ENCODE measurements at regions not wholly inside any gene's neighbourhood (a gene's known extent, or its start where the extent isn't known, plus 50 kb on each side); places are given as distances from the start of the nearest gene placed in this dataset.

- H3K4me3 Mint-ChIP-seq = no peak overlapping the region
- no peak for DNase-seq (ENCODE audit: low spot score)
- no peaks in the 10 kb centered on the region for H3K36me3 Mint-ChIP-seq (ENCODE audit: low read depth)
- H3K27me3 Mint-ChIP-seq (ENCODE audit: low read depth) = peaks cover 25% of the 10 kb centered on the region
- peaks cover 17% of the 10 kb centered on the region for H3K9me3 Mint-ChIP-seq
- no peak overlapping the region for H3K27ac Mint-ChIP-seq
- H3K4me1 Mint-ChIP-seq (ENCODE audit: low read depth) = no peaks in the 10 kb centered on the region
Observed at GRCh38 chr11:112440518-112440917, 179.9 kb upstream of the PLET1 start.

- Mint-ChIP-seq H3K9me3 (peaks cover 8% of the 10 kb centered on the region), H3K4me3 (no peak overlapping the region), H3K27ac (no peak overlapping the region), H3K36me3 (ENCODE audit: low read depth) (no peaks in the 10 kb centered on the region), H3K4me1 (ENCODE audit: low read depth) (no peaks in the 10 kb centered on the region), H3K27me3 (ENCODE audit: low read depth) (peaks cover 13% of the 10 kb centered on the region)
- DNase-seq (ENCODE audit: low spot score) = no peak
Observed at GRCh38 chr11:112448168-112448567, 187.5 kb upstream of the PLET1 start.

- H3K4me3 Mint-ChIP-seq = no peak overlapping the region
- no peak overlapping the region for H3K27ac Mint-ChIP-seq
- peaks cover 13% of the 10 kb centered on the region for H3K27me3 Mint-ChIP-seq (ENCODE audit: low read depth)
- H3K9me3 Mint-ChIP-seq = peaks cover 8% of the 10 kb centered on the region
- no peaks in the 10 kb centered on the region for H3K36me3 Mint-ChIP-seq (ENCODE audit: low read depth)
- no peak for DNase-seq (ENCODE audit: low spot score)
- H3K4me1 Mint-ChIP-seq (ENCODE audit: low read depth) = no peaks in the 10 kb centered on the region
Observed at GRCh38 chr11:112448806-112449205, 188.1 kb upstream of the PLET1 start.

- H3K4me3 Mint-ChIP-seq = no peak overlapping the region
- DNase-seq (ENCODE audit: low spot score) = no peak
- peaks cover 10% of the 10 kb centered on the region for H3K27me3 Mint-ChIP-seq (ENCODE audit: low read depth)
- peaks cover 5% of the 10 kb centered on the region for H3K4me1 Mint-ChIP-seq (ENCODE audit: low read depth)
- no peak overlapping the region for H3K27ac Mint-ChIP-seq
- no peaks in the 10 kb centered on the region for H3K9me3 Mint-ChIP-seq
- H3K36me3 Mint-ChIP-seq (ENCODE audit: low read depth) = no peaks in the 10 kb centered on the region
Observed at GRCh38 chr11:112451250-112451649, 190.6 kb upstream of the PLET1 start.

- Mint-ChIP-seq H3K36me3 (ENCODE audit: low read depth) (no peaks in the 10 kb centered on the region), H3K4me3 (no peak overlapping the region), H3K4me1 (ENCODE audit: low read depth) (peaks cover 5% of the 10 kb centered on the region), H3K27ac (no peak overlapping the region), H3K27me3 (ENCODE audit: low read depth) (peaks cover 8% of the 10 kb centered on the region), H3K9me3 (no peaks in the 10 kb centered on the region)
- DNase-seq (ENCODE audit: low spot score) = peak; percentile 10
Observed at GRCh38 chr11:112453601-112454577, 193.2 kb upstream of the PLET1 start.

GRCh38 chr11:112454841-112455240 lies 194.2 kb upstream of the PLET1 start:
- Mint-ChIP-seq H3K27me3 (ENCODE audit: low read depth) (peaks cover 3% of the 10 kb centered on the region), H3K4me1 (ENCODE audit: low read depth) (peaks cover 6% of the 10 kb centered on the region), H3K36me3 (ENCODE audit: low read depth) (no peaks in the 10 kb centered on the region), H3K9me3 (no peaks in the 10 kb centered on the region), H3K27ac (no peak overlapping the region), H3K4me3 (no peak overlapping the region)
- DNase-seq (ENCODE audit: low spot score) = no peak

- no peak for DNase-seq (ENCODE audit: low spot score)
- H3K4me1 Mint-ChIP-seq (ENCODE audit: low read depth) = peaks cover 6% of the 10 kb centered on the region
- H3K9me3 Mint-ChIP-seq = no peaks in the 10 kb centered on the region
- H3K4me3 Mint-ChIP-seq = no peak overlapping the region
- no peaks in the 10 kb centered on the region for H3K27me3 Mint-ChIP-seq (ENCODE audit: low read depth)
- no peak overlapping the region for H3K27ac Mint-ChIP-seq
- no peaks in the 10 kb centered on the region for H3K36me3 Mint-ChIP-seq (ENCODE audit: low read depth)
Observed at GRCh38 chr11:112455791-112456190, 195.1 kb upstream of the PLET1 start.

- no peak for DNase-seq (ENCODE audit: low spot score)
- no peaks in the 10 kb centered on the region for H3K9me3 Mint-ChIP-seq
- H3K4me3 Mint-ChIP-seq = no peak overlapping the region
Observed at GRCh38 chr11:112457532-112457931, 196.9 kb upstream of the PLET1 start.

GRCh38 chr11:112459001-112459400 lies 198.3 kb upstream of the PLET1 start:
- Mint-ChIP-seq H3K36me3 (ENCODE audit: low read depth) (no peaks in the 10 kb centered on the region), H3K27ac (no peak overlapping the region), H3K9me3 (no peaks in the 10 kb centered on the region), H3K4me1 (ENCODE audit: low read depth) (peaks cover 6% of the 10 kb centered on the region), H3K4me3 (no peak overlapping the region), H3K27me3 (ENCODE audit: low read depth) (no peaks in the 10 kb centered on the region)
- DNase-seq (ENCODE audit: low spot score) = no peak

More at GRCh38 chr11:112457532-112457931, 196.9 kb upstream of the PLET1 start:
- Mint-ChIP-seq H3K27me3 (ENCODE audit: low read depth) (no peaks in the 10 kb centered on the region), H3K36me3 (ENCODE audit: low read depth) (no peaks in the 10 kb centered on the region), H3K4me1 (ENCODE audit: low read depth) (peaks cover 6% of the 10 kb centered on the region), H3K27ac (no peak overlapping the region)

- no peak overlapping the region for H3K27ac Mint-ChIP-seq
- no peak for DNase-seq (ENCODE audit: low spot score)
- H3K9me3 Mint-ChIP-seq = no peaks in the 10 kb centered on the region
- H3K4me3 Mint-ChIP-seq = no peak overlapping the region
- no peaks in the 10 kb centered on the region for H3K36me3 Mint-ChIP-seq (ENCODE audit: low read depth)
- peaks cover 2% of the 10 kb centered on the region for H3K4me1 Mint-ChIP-seq (ENCODE audit: low read depth)
- no peaks in the 10 kb centered on the region for H3K27me3 Mint-ChIP-seq (ENCODE audit: low read depth)
Observed at GRCh38 chr11:112460141-112460540, 199.5 kb upstream of the PLET1 start.

GRCh38 chr11:112464949-112465348 lies 204.3 kb upstream of the PLET1 start:
- no peaks in the 10 kb centered on the region for H3K9me3 Mint-ChIP-seq
- no peak overlapping the region for H3K4me3 Mint-ChIP-seq
- H3K27ac Mint-ChIP-seq = no peak overlapping the region
- no peaks in the 10 kb centered on the region for H3K36me3 Mint-ChIP-seq (ENCODE audit: low read depth)
- H3K4me1 Mint-ChIP-seq (ENCODE audit: low read depth) = no peaks in the 10 kb centered on the region
- no peak for DNase-seq (ENCODE audit: low spot score)
- no peaks in the 10 kb centered on the region for H3K27me3 Mint-ChIP-seq (ENCODE audit: low read depth)

GRCh38 chr11:112465433-112466024 lies 204.9 kb upstream of the PLET1 start:
- Mint-ChIP-seq H3K27me3 (ENCODE audit: low read depth) (no peaks in the 10 kb centered on the region), H3K4me3 (no peak overlapping the region), H3K36me3 (ENCODE audit: low read depth) (no peaks in the 10 kb centered on the region), H3K27ac (no peak overlapping the region), H3K9me3 (no peaks in the 10 kb centered on the region), H3K4me1 (ENCODE audit: low read depth) (no peaks in the 10 kb centered on the region)
- DNase-seq (ENCODE audit: low spot score) = no peak

- no peaks in the 10 kb centered on the region for H3K27me3 Mint-ChIP-seq (ENCODE audit: low read depth)
- no peak for DNase-seq (ENCODE audit: low spot score)
- no peaks in the 10 kb centered on the region for H3K9me3 Mint-ChIP-seq
- H3K36me3 Mint-ChIP-seq (ENCODE audit: low read depth) = no peaks in the 10 kb centered on the region
- H3K27ac Mint-ChIP-seq = no peak overlapping the region
- H3K4me3 Mint-ChIP-seq = no peak overlapping the region
- no peaks in the 10 kb centered on the region for H3K4me1 Mint-ChIP-seq (ENCODE audit: low read depth)
Observed at GRCh38 chr11:112467721-112468120, 207.1 kb upstream of the PLET1 start.

- no peak overlapping the region for H3K27ac Mint-ChIP-seq
- no peaks in the 10 kb centered on the region for H3K27me3 Mint-ChIP-seq (ENCODE audit: low read depth)
- no peaks in the 10 kb centered on the region for H3K36me3 Mint-ChIP-seq (ENCODE audit: low read depth)
- H3K4me3 Mint-ChIP-seq = no peak overlapping the region
- no peaks in the 10 kb centered on the region for H3K9me3 Mint-ChIP-seq
- no peaks in the 10 kb centered on the region for H3K4me1 Mint-ChIP-seq (ENCODE audit: low read depth)
- no peak for DNase-seq (ENCODE audit: low spot score)
Observed at GRCh38 chr11:112469376-112469775, 208.7 kb upstream of the PLET1 start.

Data from T-helper 2 cell treated with Interferon-gamma antibody and Interleukin-4, amounts not matched to agents 5 μg/mL and 100 μg/mL, for 36 hours (primary cell).